GM10266 (cell line): ENCODE measurements at regions not wholly inside any gene's neighbourhood (a gene's known extent, or its start where the extent isn't known, plus 50 kb on each side); places are given as distances from the start of the nearest gene placed in this dataset.
A peak's percentile ranks its signal among the peaks of the same experiment; 100 is the strongest.

Experiments
- DNase-seq: peaks from one replicate; pipeline ENCODE4 v3.0.0; 2012; ENCODE audit errors: extremely low spot score
- TF ChIP-seq, protein P1 (sequence below): IDR thresholded peaks from 2 replicates; pipeline ENCODE4 v1.5.1; 2012; ENCODE audit warnings: mild to moderate bottlenecking, low read depth; ENCODE audit not compliant: control insufficient read depth, insufficient read depth; ENCODE audit errors: missing control alignments

DNA sequence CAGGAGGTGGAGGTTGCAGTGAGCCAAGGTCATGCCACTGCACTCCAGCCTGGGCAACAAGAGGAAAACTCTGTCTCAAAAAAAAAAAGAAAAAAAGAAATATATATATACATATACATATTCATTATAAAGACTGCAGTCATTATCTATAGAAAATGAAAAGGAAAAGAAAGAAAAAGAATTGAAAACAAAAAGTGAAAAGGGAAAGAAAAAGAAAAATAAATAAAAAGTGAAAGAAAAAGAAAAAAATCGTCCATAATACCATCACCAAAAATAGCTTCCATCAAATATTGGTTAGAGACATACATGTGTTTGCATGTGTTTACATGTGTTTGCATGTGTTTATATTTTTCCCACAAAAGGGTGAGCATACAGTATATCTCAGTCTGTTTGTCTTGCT is 105.5 kb upstream of the PARD3 start:
- TF ChIP-seq, protein P1, sequence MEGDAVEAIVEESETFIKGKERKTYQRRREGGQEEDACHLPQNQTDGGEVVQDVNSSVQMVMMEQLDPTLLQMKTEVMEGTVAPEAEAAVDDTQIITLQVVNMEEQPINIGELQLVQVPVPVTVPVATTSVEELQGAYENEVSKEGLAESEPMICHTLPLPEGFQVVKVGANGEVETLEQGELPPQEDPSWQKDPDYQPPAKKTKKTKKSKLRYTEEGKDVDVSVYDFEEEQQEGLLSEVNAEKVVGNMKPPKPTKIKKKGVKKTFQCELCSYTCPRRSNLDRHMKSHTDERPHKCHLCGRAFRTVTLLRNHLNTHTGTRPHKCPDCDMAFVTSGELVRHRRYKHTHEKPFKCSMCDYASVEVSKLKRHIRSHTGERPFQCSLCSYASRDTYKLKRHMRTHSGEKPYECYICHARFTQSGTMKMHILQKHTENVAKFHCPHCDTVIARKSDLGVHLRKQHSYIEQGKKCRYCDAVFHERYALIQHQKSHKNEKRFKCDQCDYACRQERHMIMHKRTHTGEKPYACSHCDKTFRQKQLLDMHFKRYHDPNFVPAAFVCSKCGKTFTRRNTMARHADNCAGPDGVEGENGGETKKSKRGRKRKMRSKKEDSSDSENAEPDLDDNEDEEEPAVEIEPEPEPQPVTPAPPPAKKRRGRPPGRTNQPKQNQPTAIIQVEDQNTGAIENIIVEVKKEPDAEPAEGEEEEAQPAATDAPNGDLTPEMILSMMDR = no peak

DNA sequence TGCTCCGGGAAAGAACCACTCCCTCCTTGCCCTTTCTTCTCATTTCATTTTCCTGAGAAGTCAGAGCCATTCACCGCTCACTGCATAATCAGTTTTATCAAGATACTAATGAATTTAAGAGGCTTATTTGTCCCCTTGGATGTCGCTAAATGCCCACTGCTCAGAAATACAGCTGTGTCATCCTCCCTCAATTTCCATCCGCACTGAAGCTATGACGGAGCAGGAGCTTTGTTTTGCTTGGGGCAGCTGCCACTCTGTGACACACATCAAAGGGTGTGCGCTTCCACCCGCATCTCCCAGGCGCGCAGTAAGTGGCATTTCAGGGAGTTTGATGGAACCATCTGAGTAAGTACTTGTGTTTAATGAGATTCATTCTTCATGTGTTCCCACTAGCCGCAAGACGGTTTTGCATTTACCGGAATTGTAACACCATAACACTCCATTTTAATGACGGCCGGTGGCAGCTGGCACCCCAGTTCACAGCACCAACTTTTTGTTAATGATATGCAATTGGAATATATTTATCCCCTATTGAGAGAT is 103.8 kb upstream of the PARD3 start:
- no peak for DNase-seq
- TF ChIP-seq, protein P1 = no peak

More for the DNA sequence above, 105.5 kb upstream of the PARD3 start:
- DNase-seq = no peak

DNA sequence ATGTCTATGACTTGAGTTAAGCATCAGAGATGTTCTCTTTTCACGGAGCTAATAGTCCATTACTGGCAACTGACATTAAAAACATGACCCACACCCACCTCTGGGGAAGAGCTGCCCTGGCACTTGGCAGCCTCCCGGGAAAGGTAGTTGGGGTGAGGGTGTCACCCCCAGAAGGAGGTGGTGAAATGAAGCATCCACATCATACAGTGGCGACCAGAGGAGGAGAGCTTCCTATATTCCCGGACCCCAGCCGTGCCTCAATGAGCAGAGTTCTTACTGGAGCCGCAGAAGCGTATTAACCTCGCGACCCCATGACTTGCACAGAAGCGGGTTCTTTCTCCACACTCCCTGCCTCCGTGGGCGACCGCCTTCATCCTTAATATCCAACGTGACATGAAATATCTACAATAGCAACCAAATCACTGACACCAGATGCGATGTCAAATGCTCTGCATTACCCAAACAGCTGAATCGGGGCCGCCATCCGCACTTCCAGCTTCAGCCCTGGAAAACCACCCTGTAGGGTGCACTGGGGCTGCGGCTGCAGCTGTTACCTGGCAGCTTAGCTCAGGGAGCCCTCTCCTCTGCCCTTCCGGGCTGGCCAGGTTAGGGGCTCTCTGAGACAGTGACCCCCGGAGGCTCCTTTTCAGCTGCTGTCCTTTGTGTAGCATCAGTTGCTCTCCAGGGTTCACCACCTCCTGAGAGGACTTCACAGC is 103.1 kb upstream of the PARD3 start:
- TF ChIP-seq, protein P1 = no peak
- no peak for DNase-seq

DNA sequence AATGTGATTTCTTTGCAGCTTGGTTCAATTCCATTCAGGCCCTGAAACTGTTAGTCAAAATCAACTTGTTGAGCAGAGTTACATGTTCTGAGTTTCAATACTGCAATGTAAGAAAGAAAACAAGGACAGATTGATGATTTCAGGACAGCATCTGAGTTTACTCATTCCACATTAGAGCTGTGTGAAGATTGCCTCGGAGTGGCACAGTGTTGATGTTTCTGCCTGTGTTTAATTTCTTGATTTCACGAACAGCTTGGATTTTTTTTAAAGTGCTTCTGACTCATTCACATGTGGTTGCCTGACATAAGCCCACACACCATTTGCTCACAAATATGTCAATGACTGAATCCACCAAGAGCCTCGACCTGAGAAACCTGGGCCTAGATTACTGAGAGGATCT is 101.2 kb upstream of the PARD3 start:
- no peak for DNase-seq
- TF ChIP-seq, protein P1 = no peak

DNA sequence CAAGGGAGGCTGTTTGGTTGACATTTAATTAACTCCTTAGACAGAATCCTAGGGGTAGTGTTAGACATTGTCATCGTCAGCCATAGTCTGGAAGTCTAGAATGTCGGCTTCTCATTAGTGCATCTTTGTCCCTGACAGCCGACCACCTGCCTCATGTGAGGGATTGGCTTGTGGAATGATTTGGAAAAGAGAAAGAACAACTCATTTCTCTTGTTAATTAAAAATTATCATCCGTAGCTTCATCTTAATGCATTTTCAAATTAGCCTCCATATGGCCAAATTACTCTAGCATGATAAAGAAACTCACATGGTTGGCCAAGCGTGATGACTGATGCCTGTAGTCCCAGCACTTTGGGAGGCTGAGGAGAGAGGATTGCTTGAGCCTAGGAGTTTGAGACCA is 97.7 kb upstream of the PARD3 start:
- DNase-seq = no peak
- TF ChIP-seq, protein P1 = no peak

DNA sequence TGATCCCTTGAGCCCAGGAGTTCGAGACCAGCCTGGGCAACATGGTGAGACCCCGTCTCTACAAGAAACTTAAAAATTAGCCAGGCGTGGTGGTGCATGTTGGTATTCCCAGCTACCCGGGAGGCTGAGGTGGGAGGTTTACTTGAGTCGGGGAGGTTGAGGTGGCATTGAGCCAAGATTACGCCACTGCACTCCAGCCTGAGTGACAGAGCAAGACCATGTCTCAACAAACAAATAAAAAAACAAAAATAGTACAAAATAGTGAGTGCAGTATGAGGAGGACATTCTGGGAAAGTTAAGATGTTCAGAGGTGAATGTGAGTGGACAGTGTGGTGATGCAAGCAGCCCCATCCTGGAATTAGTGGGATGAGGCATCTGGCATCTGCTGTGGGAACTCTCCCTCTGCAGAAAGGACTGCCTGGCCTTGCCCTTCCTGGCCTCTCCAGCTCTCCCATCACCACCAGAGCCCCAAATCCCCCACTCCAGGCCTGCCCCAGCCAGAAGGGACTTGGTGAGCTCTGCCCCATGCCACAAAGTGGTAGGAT is 96.6 kb upstream of the PARD3 start:
- DNase-seq = no peak
- TF ChIP-seq, protein P1 = no peak

DNA sequence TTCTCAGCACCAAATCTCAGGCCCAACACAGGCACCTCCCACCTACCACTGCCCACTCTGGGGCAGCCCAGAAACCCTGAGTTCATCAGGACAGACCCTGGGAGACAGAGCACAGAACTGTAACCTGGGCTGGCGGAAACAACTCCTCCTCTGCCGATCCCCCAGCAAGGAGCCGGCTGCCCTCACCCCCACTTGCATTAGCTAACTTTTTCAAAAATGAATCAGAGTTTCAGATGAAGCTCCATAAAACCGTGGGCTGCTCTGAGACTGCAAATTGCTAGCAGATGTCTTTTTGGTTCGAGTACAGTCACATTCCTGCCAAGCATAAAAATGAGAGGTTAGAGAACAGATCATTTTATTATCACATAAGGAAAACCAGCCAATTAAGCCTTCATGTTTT is 93.4 kb upstream of the PARD3 start:
- TF ChIP-seq, protein P1 = no peak
- DNase-seq = peak; percentile 38
